GM18868 (cell line): ENCODE measurements at regions not wholly inside any gene's neighbourhood (a gene's known extent, or its start where the extent isn't known, plus 50 kb on each side); places are given as distances from the start of the nearest gene placed in this dataset.

Experiments used
- ATAC-seq: cut with Tn5 transposase; IDR thresholded peaks from one replicate; pipeline ENCODE4 v1.9.1; 2021; ENCODE audit warnings: mild to moderate bottlenecking, moderate library complexity; ENCODE audit not compliant: unreplicated experiment

DNA sequence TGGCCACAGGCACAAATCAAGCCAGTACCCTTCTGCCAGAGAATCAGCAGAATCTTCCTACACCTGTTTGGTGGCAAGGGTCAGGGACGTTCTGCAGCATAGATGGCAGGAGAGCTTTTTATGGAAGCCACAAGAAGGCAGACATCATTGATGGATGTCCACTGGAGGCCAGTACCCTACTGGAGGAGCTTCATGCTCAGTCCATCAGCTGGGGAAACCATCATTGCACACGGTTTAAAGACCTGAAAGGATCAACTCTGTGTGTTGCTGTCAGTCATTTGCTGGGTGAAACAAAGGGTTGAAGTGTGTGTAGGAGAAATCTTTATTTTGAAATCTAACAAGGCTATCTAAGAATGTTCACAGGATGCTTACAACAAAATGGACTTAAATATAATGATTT lies 158.9 kb upstream of the SASH1 start:
- ATAC-seq, result no peak

DNA sequence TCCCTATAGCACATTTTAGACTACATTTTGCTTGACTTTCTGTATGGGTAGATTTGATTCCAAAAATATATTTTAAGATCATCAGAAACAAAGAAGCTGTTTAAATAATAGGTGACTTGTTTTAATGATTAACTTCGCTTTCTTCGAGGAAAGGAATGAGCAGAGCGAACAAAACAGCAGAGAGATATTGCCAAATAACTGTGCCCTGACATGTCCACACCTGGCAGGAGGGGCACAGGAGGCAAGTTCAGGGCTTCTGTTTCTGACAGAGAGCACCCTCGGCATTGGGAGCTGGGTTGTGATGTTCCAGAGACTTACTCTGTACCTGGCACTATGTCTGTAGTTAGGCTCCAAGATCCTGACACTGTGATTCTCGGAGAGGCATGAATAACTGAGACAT lies 155.7 kb upstream of the SASH1 start:
- no peak for ATAC-seq

DNA sequence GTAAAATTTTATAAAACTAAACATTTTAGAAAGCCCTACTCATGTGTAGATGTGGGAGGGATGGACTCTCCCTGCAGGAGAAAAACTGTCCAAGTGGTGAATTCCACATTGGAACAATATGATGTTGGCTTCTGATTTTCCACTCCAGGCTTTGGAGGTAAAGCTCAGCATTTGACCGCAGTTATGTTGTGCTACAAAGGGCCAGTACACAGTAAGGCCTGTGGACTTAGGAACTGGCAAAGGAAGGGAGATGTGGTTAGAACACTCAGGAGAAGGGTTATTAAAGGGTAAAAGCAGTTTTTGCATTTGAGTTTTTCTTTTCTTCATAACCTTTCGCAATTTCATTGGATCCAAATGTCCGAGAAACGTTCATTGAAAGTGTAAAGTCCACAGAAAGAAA lies 150.3 kb upstream of the SASH1 start:
- no peak for ATAC-seq

DNA sequence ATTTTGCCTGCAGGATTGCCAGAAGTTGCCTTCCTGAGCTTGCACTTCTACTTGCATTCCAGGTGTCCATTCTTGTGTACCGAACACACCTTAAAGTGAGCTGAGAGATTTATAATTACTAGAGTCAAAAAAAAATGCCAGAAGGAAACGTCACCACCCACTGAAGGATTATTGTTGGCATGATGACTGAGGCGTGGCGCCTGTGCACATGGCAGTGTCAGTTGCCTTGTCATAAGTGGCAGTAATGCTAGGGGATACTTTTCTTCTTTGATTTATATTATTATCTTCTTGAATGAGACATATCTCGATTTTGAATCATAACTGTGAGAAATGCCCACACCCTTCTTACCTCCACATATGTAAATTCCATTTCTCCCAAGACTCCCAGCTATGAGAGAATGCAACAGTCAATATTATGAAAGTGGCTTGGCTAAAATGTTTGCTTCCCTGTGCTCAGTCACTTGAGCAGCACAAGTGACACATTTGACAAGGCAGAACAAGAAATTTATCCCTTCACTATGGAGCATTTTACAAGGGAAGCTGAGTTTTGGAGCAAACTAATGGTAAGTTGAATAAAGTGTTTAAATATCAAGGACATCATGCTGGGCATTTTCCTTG lies 149.5 kb upstream of the SASH1 start:
- ATAC-seq, result no peak

DNA sequence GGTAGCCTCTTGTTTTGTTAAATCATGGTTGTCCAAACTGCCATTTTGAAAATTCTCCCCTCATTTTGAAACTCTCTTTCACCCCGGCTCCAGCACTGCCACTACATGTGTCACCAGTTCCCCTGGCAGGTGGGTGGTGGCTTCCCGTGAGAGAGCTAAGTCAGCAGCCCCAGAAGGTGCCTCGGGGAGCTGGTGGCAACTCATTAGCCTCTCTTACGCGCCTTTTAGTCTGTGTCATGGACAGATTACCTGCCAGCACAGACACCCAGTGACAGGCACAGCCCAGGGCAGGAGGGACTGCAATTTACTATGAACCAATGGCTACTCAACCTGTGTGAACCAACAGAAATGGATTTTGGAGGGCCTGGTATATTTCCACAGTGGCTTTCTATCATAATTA lies 147.1 kb upstream of the SASH1 start:
- ATAC-seq, result no peak

DNA sequence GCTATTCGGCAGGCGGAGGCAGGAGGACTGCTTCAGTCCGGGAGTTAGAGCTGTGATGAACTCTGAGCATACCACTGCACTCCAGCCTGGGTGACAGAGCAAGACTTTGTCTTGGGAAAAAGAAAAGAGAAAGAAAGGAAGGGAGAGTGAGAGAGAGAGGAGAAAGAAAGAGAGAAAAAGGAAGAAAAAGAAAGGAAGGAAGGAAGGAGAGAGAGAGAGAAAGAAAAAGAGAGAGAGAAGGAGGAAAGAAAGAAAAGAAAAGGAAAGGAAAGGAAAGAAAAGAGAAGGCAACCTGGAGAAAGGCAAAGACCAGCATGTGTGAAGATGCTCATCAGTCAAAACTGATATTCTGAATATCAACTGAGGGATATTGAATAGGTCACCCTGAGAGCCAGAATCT lies 143.1 kb upstream of the SASH1 start:
- no peak for ATAC-seq

DNA sequence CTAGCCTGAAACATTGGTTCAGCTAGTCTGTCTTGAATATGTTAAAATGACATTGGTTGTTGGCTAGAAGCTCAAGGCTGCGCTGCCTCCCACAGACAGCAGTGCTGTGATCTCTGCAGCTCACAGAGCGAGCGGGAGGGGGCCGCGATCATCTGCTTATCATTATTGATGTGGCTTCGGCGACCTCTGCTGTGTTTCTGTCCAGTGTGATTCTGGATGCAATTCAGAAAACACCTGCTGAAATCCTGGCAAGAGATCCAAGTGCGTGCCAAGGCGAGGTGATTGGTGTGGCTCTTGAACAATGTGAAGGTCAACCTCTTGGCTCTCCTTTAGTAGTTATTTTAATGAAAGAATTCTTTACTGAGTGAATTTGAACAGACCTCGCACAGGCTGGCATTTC lies 142.3 kb upstream of the SASH1 start:
- ATAC-seq, result no peak

DNA sequence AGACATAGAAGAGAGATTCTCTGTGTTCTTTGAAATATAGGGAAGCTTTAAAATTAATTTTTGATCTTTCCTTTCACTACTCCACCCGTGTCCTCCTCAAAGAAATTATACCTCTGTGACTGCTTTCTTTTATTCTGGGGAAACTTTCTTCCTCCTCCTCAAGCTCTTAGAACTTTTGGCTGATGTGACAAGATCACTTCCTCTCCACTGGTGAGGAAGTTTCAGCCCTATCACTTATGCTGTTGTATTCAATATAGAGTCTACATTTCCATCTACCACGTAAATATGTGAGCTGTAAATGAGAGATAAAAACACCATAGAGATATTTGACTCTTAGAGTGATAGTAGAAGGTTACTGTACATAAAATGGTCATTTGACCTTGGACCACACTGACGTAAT lies 141.9 kb upstream of the SASH1 start:
- ATAC-seq, result no peak

DNA sequence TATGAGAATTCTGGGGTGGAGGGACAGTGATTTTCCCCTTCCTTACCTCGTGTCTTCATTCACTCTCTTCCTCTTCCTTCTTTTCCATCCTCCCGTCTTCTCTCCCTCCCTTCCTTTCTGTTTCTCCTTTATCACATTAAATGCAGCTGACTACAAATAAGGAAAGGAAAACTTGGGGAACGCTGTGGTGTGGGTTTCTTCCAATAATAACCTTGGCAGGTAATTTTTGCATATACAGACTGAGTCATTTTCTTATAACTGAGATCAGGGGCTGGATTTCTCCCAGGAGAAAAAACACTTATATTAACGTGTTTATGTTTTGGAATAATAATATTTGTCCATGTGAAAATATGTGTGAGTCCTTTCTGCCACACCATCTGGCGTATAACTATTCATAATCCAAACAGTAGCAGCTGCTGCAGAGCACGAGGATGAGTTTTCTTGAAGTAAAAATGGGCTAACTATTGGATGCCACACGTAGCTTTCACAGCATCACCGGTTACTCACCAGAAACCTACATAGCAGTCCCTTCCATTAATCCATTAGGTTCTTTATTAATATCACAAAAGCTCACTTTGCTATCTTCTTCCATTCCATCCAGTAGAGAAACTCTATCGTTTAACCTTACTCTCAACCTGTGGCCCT lies 139.2 kb upstream of the SASH1 start:
- no peak for ATAC-seq

DNA sequence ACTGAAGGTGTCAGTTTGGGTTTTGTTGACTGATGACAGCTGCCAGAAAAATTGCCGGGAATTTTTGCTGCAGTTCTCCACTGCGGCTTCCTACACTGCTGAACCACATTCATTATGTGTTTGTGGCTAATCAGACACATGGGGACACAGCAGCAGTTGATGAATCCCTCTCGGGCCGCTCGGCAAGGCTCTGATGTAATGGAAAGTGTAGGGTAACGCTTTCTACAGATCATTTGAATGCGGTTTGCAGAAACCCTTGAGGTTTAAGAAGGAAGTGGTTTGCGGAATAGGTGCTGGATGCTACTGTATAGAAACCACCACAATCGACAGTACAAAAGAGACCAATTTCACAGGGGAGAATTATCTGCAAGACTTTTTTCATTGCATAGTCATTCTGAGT lies 138.7 kb upstream of the SASH1 start:
- peak; percentile 99 for ATAC-seq

DNA sequence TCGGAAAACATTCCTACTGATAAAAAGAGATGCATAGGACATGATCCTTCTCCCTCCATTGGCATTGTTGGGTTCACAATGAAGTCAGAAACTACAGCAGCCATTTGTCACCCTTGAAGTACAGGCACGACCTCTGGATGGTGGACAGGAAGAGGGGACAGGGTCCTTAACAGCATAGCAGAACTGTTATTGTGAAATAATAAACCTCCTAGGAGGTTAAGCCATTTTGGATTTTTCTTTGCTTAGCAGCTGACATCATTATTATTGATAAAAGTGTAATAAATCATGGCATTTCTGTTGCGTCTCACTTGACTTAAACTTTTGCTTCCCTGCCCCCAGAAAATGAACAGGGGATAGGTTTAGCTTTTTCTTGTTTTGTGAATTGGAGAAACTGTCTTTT lies 134.3 kb upstream of the SASH1 start:
- no peak for ATAC-seq

DNA sequence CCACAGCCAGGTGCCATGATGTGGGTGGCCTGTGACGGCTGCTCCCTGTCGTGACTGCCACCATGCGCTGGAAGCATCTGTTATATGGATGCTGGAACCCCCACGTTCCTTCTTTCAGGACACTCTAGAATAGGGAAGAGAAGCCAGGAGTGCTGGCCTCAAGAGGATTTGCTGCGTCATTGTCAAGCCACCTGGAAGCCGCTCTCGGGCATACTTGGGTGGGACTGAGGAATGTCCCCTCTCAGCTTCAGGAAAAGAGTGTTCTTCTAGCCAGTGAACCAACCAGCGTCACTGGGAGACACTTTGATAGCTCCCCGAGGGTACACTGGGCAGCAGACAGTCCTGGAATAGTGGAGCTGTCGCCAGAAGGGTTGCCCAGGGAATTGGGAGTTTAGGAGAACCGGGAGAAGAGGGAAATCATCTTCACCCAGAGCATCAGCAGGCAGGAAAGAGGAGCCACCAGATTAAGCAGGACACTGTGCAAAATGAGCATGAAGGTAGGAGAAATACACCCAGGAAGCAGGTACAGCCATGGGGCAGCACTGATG lies 130.8 kb upstream of the SASH1 start:
- ATAC-seq, result no peak

DNA sequence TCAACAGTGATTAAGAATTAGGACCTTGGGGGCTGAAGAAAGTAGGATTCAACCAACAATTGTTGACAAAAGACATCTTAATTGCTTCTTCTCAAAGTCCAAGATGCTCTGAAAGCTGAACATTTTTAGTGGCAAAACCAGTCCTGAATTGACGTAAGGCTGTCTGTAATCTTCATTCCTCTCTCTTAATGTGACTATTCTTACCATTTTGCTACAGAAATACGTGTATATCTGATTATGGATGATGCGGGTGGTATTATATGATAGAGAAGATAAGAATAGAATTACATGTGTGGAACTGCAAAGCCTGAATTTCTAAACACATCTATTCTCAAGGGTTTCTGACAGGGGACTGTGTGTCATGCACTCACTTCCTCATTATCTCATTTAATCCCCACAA lies 130.3 kb upstream of the SASH1 start:
- no peak for ATAC-seq

DNA sequence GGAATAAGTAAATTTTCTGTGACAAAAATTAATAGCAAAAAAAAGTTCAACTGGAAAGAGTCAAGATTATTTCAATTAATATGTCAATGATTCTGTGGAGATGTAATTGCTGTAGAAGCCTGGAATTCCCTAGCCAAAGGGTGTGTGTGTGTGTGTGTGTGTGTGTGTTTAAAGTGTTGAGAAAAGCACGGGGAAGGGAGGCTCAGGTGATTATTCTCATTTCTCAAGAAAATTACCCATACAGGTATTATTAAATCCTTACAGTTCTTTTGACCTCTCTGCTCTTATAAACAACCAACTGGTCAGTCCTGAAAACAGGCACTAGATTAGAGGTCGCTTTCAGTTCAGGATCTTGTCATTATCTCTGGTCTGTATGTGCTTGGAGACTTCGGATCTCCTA lies 129.3 kb upstream of the SASH1 start:
- no peak for ATAC-seq

DNA sequence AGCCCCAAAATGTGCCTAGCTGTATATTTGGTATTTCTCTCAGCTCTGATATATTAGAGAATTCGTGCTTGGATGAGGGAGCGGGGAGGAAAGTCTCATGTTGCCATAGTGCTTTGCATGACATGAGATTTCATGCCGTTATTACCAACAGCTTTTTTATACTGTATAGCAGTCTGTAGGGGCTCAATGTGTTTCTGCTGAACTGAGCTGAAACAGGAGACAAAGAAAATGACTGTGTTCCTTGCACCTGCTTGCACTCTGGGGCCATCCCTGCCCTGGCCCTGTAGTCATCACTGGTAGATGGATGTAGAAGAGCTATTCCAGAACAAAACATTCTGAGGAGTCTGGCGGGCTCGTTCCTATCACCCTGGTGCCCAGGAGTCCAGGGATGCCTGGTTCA lies 128.0 kb upstream of the SASH1 start:
- no peak for ATAC-seq

DNA sequence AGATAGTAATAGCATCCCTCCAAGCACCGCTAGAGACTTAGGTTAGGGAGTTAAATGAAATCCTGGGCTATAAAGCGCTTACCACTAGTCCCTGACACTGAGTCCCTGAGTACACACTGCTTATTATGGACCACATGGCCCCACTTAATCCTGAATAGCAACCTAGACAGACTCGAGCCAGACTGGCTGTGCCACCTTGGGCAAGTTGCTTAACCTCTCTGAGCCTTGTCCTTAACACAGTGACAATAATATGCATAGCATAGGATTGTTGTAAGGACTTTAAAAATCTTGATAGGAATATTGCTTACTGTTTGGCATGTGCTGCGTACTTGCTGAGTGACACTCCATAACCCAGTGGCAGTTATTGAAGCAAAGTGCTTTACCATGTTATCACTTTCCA lies 125.6 kb upstream of the SASH1 start:
- no peak for ATAC-seq

DNA sequence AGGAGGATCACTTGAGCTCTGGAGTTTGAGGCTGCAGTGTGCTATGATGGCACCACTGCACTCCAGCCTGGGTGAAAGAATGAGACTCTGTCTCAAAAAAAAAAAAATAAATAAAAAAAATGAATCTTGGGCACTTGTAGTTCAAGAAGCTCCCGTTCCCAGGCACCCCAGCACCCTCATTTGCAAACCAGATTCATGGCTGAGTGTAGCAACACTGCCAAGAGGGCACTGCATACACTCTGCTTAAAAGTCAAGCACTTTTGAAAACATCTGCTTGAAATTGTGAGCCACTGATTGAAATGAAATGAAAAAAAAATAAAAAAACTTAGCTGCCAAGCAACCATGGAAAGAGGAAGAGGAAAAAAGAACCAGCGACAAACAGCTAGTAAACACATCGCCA lies 124.7 kb upstream of the SASH1 start:
- no peak for ATAC-seq

DNA sequence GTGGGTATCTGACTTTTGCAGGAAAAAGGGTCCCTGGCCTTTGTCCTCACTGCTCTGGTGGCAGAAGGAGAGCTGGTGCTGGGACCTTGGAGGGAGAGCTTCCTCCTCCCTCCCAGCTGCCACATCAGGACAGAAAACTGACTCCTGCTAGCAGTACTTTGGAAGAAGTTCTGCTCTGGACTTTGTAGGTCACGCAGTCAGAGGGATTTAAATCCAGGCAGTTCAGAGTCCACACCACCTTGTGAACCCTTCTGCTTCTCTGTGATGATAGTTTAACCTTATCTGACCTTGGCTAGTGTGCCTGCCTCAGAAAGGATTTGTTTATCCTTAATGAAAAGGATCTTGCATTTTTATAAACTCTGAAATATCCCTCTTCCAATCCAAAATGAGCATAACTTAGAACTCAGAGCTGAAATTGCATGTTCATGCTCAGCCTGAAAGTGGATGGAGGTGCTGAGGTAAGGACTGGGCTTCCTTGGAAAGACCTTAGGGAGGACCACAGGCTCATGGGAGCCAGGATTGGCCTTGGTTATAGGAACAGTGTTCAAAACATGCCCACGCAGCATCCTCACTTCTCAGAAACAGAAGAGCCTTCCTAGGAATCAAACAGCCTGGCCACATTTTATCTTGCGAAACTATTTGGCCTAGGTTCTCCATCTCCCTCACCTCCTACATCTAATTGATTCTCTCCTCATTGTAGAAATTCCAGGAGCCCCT lies 123.9 kb upstream of the SASH1 start:
- ATAC-seq, result no peak

DNA sequence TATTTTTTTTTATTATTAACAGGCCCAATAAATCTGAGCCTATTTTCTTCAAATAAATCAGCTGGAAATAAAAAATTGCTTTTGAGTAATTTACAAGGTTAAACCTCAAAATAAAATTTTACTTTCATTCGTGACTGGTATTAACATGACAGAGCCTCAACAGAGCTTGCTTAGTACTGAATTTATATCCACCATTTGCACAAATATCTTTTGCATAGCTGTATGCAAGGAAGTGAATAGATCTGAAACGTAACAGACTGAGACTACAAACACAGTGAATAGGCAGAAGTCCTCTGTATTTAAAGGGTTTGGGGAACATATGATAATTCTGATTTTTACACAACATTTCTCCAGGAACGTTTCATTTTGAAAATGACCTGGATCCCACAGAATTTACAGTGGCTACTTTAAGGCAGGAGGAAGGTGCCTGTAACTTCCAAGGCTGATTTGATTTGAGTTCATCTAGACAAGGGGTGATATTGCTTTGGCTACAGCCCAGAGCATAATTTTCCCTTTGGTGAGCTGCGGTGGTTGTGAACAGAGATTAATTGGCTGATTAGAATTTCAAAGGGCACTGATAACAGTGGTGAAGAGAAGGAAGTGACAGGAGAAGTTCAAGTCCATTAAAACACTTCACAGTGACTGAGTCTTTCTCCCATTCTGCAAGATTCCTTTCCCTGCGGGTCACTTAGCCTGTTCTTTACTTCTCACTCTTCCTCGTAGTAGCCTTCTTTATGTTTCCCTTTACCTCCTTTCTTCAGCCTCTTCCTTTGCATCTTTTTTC lies 121.2 kb upstream of the SASH1 start:
- no peak for ATAC-seq

DNA sequence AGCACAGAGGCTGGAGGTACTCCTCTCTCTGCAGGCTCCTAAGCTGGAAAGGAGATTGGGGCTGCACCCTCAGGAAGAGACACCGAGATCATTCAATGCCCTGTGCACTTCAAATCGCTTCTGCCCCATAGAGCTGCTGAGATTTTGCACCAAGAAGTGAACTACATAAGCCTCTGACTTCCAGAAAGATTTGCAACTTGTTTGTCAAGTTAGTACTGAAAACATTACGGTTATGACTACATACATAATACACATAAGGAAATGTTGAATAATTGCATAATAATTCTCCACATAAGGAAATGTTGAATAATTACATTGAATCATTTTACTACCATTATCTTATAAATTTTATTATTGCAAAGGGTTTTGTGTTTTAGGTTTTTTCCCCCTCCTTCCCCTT lies 120.3 kb upstream of the SASH1 start:
- no peak for ATAC-seq

DNA sequence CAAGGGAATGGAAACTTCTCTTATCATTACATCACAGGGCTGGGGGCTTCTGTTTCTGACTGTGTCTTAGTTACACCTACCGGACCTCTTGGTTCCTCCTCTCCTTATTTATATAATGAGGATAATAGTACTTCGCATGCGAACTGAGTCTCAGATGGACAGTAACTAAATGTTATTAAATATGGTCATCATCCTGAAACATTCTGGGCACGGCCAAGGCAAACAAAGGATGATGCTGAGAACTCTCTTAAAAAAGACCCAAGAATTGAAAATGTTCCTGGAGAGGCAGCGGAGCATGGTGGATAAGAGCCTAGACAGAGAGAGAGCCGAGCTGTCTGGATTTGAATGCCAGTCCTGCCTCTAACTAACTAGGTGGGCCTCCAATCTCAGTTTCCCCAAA lies 119.8 kb upstream of the SASH1 start:
- ATAC-seq, result no peak
